HUES6 (cell line): ENCODE measurements at regions not wholly inside any gene's neighbourhood (a gene's known extent, or its start where the extent isn't known, plus 50 kb on each side); places are given as distances from the start of the nearest gene placed in this dataset.

Experiments
- H3K27ac ChIP-seq: 2 replicates; pipeline ENCODE4 v1.7.0; 2013; ENCODE audit warnings: low read depth, mild to moderate bottlenecking, low read length, inconsistent platforms
- H3K27me3 ChIP-seq: 2 replicates; pipeline ENCODE4 v1.6.1; 2013; ENCODE audit warnings: low read length; ENCODE audit not compliant: control insufficient read depth, insufficient read depth
- H3K36me3 ChIP-seq: 2 replicates; pipeline ENCODE4 v1.6.1; 2013; ENCODE audit warnings: low read length; ENCODE audit not compliant: control insufficient read depth, insufficient read depth
- H3K4me1 ChIP-seq: 2 replicates; pipeline ENCODE4 v1.6.1; 2013; ENCODE audit warnings: low read length; ENCODE audit not compliant: control insufficient read depth, insufficient read depth
- H3K4me3 ChIP-seq: 2 replicates; pipeline ENCODE4 v1.5.1; 2013; ENCODE audit warnings: low read depth, low read length
- H3K9ac ChIP-seq: one replicate; pipeline ENCODE4 v1.6.1; 2013; ENCODE audit warnings: mild to moderate bottlenecking, low read length
- H3K9me3 ChIP-seq: 2 replicates; pipeline ENCODE4 v1.6.1; 2013; ENCODE audit warnings: low read depth, low read length; ENCODE audit not compliant: control insufficient read depth, insufficient read depth

GRCh38 chr15:77540312-77541060 is 92.2 kb downstream of the LINGO1 start:
- H3K9ac ChIP-seq = no peak overlapping the region
- no peaks in the 10 kb centered on the region for H3K36me3 ChIP-seq
- H3K27ac ChIP-seq = no peak overlapping the region
- no peaks in the 10 kb centered on the region; the same call in 1 of the 2 replicates for H3K27me3 ChIP-seq
- no peaks in the 10 kb centered on the region for H3K9me3 ChIP-seq
- H3K4me1 ChIP-seq = peaks cover 55% of the 10 kb centered on the region
- no peak overlapping the region for H3K4me3 ChIP-seq

- H3K4me1 ChIP-seq = peaks cover 61% of the 10 kb centered on the region
- no peak overlapping the region for H3K27ac ChIP-seq
- H3K4me3 ChIP-seq = no peak overlapping the region
- no peak overlapping the region for H3K9ac ChIP-seq
- H3K9me3 ChIP-seq = no peaks in the 10 kb centered on the region
- H3K27me3 ChIP-seq = no peaks in the 10 kb centered on the region
- no peaks in the 10 kb centered on the region for H3K36me3 ChIP-seq
These were observed 93.8 kb downstream of the LINGO1 start for GRCh38 chr15:77538793-77539497.

- H3K36me3 ChIP-seq = no peaks in the 10 kb centered on the region
- no peak overlapping the region for H3K4me3 ChIP-seq
- H3K9ac ChIP-seq = no peak overlapping the region
- no peak overlapping the region for H3K27ac ChIP-seq
- H3K4me1 ChIP-seq = peaks cover 68% of the 10 kb centered on the region
- H3K9me3 ChIP-seq = no peaks in the 10 kb centered on the region
- no peaks in the 10 kb centered on the region for H3K27me3 ChIP-seq
These were observed 94.7 kb downstream of the LINGO1 start for GRCh38 chr15:77538027-77538451.

- Histone ChIP-seq H3K9me3 (no peaks in the 10 kb centered on the region), H3K27me3 (no peaks in the 10 kb centered on the region), H3K36me3 (no peaks in the 10 kb centered on the region), H3K9ac (no peak overlapping the region), H3K4me3 (no peak overlapping the region), H3K4me1 (peaks cover 63% of the 10 kb centered on the region), H3K27ac (no peak overlapping the region)
These were observed 95.7 kb downstream of the LINGO1 start for GRCh38 chr15:77537006-77537405.

GRCh38 chr15:77535845-77536244 is 96.9 kb downstream of the LINGO1 start:
- Histone ChIP-seq H3K4me3 (no peak overlapping the region), H3K4me1 (peaks cover 52% of the 10 kb centered on the region), H3K36me3 (no peaks in the 10 kb centered on the region), H3K9me3 (no peaks in the 10 kb centered on the region), H3K27ac (no peak overlapping the region), H3K27me3 (no peaks in the 10 kb centered on the region), H3K9ac (no peak overlapping the region)
